PC-3 (cell line): ENCODE measurements at regions not wholly inside any gene's neighbourhood (a gene's known extent, or its start where the extent isn't known, plus 50 kb on each side); places are given as distances from the start of the nearest gene placed in this dataset.

Experiments used
- EZH2 ChIP-seq: fragments of 300-600 bp; sonication (generic); IDR thresholded peaks from one replicate; pipeline ENCODE4 v1.6.1; 2017; ENCODE audit warnings: antibody characterized with exemption, mild to moderate bottlenecking, low read length; ENCODE audit not compliant: unreplicated experiment
- EZH2phosphoT487 ChIP-seq: fragments of 300-600 bp; sonication (generic); IDR thresholded peaks from 2 replicates; pipeline ENCODE4 v1.6.1; 2018; ENCODE audit warnings: mild to moderate bottlenecking, antibody characterized with exemption, low read length, borderline replicate concordance
- TF ChIP-seq, protein P1 (sequence below): fragments of 300-600 bp; sonication (generic); conservative IDR thresholded peaks from 2 replicates; pipeline ENCODE4 v1.5.1; 2017; ENCODE audit warnings: antibody characterized with exemption, low read depth, mild to moderate bottlenecking, low read length

DNA sequence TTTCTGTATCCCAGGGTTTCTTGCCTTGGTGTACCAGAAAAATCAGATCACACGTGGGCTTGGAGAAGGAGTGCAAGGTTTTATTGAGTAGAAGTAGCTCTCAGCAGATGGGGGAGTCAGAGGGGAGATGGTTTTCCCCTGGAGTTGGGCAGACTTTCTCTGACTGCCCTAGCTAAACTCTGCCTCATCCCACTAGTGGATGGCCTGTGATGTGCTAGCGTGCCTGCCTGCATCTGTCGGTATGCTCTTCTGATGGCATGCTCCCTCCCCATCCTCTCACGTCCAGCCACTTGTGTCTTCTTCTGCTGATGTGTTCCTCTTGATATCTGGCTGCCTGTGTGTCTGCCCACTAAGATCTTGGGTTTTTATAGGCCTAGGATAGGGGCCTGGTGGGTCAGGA is 616.1 kb upstream of the RGMB start:
- TF ChIP-seq, protein P1, sequence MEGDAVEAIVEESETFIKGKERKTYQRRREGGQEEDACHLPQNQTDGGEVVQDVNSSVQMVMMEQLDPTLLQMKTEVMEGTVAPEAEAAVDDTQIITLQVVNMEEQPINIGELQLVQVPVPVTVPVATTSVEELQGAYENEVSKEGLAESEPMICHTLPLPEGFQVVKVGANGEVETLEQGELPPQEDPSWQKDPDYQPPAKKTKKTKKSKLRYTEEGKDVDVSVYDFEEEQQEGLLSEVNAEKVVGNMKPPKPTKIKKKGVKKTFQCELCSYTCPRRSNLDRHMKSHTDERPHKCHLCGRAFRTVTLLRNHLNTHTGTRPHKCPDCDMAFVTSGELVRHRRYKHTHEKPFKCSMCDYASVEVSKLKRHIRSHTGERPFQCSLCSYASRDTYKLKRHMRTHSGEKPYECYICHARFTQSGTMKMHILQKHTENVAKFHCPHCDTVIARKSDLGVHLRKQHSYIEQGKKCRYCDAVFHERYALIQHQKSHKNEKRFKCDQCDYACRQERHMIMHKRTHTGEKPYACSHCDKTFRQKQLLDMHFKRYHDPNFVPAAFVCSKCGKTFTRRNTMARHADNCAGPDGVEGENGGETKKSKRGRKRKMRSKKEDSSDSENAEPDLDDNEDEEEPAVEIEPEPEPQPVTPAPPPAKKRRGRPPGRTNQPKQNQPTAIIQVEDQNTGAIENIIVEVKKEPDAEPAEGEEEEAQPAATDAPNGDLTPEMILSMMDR: peak; percentile 36; the same call in 1 of the 2 replicates
- no peak for TF ChIP-seq EZH2
- TF ChIP-seq EZH2phosphoT487: no peak
